GM18519 (cell line): ENCODE measurements at regions not wholly inside any gene's neighbourhood (a gene's known extent, or its start where the extent isn't known, plus 50 kb on each side); places are given as distances from the start of the nearest gene placed in this dataset.
"Not testable (repeated sequence)": the region's sequence is repeated elsewhere in the genome, so short reads cannot be mapped to it uniquely, and the experiment has no call there.

Source experiments
- ATAC-seq: cut with Tn5 transposase; IDR thresholded peaks from one replicate; pipeline ENCODE4 v1.9.1; 2021; ENCODE audit warnings: mild to moderate bottlenecking, moderate library complexity; ENCODE audit not compliant: unreplicated experiment, low FRiP score

DNA sequence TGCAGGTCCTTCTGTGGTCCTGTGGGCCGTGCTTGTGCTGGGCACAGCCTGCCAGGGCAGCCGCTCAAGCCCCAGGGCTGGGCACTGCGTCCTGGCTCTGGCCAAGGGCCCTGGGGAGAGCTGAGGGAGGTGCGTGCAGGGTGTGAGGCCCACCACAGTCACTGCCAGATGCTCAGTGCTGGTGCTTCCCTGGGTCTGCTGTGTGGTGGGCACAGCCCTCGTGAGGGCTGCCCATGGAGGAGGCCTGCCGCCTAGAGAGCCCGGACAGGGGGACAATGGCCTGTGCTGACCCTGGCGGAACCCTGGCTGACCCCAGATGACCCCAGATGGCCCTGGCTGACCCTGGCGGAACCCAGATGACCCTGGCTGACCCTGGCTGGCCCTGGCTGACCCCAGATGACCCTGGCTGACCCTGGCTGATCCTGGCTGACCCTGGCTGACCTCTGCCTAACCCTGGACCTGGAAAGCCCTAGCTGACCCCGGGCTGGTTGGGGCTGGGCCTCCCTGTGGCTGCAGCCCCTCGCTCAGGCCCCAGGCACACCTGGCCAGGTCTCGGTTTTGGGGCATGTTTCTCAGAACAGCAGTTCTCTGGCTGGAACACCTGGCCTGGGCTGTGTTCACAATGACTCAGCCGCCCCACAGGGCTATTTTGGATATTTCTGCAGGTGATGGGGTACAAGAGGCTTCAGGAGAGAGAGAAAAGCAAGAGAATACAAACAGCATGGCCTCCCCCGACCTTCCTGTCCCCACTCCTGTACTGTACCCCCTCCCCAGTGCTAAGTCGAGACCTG is 55.4 kb downstream of the TMEM121 start:
- no peak for ATAC-seq

DNA sequence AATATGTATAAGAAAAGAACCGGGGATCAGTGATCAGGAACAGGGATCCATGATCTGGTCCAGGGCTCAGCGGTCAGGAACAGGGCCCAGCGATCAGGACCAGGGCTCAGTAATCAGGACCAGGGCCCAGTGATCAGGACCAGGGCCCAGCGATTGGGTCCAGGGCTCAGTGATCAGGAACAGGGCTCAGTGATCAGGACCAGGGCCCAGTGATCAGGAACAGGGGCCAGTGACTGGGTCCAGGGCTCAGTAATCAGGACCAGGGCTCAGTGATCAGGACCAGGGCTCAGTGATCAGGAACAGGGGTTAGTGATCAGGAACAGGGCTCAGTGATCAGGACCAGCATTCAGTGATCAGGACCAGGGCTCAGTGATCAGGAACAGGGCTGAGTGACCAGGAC is 56.3 kb downstream of the TMEM121 start:
- ATAC-seq: no peak

DNA sequence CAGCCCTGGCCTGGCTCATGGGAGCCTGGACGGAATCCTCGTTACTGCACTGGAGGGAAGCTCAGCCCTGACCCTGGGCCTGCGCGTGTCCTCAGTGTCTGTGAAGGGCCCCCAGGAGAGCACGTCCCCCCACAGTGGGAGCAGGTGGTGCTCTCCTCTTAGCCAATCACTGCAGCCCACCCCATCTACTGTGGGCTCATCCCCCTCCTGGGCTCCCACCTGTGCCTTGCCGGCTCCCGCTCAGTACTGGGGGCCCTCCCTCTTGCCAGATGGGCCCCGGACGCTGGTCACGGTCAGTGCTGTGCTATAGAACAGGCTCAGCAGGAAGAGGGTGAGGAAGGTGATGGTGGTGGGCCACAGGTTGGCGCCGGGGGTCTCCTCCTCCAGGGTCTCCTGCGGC is 57.5 kb downstream of the TMEM121 start:
- not testable (repeated sequence) for ATAC-seq

DNA sequence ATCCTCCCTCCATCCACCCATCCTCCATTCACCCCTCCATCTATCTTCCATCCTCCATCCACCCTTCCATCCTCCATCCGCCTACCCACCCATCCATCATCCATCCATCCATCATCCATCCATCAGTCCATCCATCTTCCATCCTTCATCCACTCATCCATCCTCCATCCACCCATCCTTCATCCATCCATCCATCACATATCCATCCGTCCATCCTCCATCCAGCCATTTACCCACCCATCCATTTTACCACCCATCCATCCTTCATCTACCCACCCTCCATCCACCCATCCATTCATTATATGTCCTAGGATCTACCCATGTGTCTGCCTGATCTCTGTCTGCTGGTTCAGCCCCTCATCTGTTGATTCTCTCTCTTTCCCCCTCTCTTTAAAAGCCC is 58.9 kb downstream of the TMEM121 start:
- ATAC-seq: not testable (repeated sequence)

DNA sequence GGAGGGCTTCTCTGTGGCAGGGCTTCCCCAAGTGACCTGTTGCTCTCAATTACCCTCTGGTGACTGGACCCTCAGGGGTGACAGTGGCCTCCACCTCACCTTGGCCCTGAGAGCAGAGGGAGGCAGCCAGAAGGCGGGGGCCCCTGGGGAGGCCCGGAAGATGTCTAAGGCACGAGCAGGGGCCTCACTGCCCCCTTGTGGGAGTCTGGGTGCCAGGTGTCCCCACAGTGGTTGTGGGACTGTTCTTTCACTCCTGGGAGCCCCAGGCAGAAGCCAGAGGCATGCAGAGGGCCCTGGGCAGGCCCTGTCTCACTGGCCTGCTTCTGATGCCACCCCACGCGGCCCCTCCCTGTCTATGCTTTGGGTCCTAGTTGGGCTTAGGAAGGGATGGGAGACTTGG is 59.3 kb downstream of the TMEM121 start:
- not testable (repeated sequence) for ATAC-seq

DNA sequence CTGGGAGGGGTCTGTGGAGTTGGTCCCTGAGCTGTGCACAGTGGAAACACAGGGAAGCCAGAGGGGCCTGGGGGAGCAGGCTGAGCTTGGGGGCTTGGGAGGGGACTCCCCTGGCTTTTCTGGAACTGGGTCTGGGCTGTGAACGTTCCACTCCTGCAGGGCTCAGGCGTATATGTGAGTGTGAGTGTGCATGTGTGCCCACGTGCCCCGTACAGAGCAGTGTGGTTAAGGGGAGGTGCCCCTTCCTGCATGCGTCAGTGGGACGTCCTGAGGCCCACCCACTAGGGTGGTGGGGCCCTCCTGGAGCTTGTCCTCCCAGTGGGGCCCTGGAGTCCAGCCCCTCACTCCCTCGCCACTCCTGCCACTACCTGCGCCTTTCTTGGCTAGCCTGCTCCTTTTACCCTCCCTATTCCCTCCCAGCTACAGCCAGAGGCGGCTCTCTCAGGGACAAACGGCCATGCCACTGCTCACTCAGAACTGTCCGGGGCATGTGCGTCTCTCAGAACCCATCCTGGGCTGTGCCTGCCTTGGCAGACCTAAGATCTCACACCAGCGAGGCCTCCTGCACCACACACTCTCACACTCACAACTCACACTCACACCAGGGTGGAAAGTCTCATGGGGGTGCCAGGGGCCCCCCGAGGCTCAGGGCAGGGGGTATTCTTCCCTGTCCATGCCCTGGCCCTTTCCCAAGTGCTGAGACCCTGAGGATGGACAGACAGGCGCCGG is 59.9 kb downstream of the TMEM121 start:
- not testable (repeated sequence) for ATAC-seq

DNA sequence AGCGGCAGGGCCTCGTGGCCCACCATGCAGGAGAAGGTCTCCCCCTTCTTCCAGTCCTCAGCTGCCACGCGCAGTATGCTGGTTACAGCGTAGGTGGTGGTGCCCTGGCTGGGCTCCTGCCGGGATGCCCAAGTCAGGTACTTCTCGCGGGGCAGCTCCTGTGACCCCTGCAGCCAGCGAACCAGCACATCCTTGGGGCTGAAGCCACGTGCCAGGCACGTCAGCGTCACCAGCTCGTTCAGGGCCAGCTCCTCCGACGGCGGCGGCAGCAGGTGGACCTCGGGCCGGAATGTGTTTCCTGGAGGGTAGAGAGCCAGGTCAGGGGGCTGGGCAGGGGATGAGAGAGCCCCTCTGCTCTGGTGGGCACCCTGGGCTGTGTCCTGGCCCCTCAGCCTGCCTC is 60.7 kb downstream of the TMEM121 start:
- ATAC-seq: not testable (repeated sequence)

DNA sequence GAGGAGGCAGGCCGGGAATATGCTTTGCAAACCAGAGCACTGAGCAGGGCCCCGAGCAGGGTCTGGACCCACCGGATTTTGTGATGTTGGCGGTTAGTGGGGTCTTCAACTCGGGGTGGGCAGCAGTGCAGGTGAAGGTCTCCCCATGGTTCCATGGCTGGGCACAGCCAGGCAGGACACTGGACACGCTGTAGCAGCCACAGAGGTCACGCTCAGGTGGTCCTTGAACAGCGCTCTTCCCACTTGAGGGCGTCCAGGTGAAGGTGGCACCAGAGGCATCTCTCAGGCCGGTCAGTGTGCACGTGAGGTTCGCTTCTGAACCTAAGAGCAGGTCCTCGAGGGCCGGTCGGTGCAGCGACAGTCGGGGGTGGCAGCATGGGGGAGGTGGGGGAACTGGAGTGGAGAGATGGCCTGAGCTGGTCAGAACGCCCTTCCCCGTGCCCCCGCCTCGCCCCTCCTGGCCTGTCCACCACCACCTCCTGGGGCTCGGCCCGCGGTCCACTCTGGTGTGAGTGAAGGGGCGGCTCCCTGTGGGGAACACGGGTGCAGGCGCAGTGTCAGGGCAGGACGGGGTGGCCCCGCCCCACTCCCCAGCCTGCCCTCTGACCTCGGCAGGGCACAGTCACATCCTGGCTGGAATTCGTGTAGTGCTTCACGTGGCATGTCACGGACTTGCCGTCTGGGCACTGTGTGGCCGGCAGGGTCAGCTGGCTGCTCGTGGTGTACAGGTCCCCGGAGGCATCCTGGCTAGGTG is 61.3 kb downstream of the TMEM121 start:
- ATAC-seq: not testable (repeated sequence)

DNA sequence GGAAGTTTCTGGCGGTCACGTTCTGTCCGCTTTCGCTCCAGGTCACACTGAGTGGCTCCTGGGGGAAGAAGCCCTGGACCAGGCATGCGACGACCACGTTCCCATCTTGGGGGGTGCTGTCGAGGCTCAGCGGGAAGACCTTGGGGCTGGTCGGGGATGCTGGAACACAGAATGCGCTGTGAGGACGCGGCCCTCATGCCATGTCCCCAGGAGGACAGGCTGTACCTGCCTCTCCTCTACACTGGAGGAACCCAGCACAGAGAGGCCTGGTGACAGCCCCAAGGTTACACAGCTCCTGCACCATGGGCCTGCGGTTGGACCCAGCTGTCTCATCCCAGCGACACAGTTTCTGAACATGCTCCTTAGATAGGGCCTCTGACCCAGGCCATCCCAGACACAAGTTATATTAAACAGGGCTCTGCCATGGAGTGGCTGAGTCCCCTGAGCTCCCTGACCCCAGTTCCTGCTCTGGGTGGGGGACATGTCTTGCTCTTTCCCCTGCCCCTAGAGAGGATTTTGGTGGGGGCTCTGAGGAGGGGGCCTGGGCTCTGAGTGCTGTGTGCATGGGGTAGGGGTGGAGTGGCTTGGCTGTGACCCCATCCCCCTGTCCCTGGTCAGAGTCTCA is 62.0 kb downstream of the TMEM121 start:
- ATAC-seq: no peak

DNA sequence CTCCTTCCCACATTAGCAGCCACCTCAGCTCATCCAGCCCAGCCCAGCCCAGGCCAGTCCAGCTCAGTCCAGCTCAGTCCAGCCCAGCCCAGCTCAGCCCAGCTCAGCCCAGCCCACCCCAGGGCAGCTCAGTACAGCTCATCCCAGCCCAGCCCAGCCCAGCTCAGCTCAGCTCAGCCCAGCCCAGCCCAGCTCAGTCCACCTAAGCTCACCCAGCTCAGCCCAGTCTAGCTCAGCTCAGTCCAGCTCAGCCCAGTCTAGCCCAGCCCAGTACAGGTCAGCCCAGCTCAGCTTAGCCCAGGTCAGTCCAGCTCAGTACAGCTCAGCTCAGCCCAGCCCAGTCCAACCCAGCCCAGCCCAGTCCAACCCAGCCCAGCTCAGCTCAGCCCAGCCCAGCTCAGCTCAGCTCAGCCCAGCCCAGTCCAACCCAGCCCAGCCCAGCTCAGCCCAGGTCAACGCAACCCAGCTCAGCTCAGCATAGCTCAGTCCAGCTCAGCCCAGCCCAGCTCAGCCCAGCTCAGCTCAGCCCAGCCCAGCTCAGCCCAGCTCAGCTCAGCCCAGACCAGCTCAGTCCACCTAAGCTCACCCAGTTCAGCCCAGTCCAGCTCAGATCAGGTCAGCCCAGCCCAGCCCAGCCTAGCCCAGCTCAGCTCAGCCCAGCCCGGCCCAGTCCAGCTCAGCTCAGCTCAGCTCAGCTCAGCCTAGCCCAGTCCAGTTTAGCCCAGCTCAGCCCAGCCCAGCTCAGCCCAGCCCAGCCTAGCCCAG is 63.0 kb downstream of the TMEM121 start:
- no peak for ATAC-seq

DNA sequence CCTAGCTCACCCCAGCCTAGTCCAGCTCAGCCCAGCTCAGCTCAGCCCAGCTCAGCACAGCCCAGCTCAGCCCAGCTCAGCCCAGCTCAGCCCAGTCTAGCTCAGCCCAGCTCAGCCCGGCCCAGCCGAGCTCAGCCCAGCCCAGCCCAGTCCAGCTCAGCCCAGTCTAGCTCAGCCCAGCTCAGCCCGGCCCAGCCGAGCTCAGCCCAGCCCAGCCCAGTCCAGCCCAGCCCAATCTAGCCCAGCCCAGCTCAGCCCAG is 63.5 kb downstream of the TMEM121 start:
- ATAC-seq: not testable (repeated sequence)

DNA sequence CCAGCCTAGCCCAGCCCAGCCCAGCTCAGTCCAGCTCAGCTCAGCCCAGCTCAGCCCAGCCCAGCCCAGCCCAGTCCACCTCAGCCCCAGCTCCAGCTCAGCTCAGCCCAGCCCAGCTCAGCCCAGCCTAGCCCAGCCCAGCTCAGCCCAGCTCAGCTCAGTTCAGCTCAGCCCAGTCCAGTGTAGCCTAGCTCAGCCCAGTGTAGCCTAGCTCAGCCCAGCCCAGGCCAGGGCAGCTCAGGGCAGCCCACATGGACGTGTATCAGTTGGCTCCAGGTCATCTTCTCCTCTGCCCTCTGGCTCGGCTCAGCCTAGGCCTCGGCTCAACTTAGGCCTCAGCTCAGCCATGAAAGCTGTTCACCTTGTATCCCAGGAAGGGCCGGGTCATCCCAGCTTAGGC is 64.7 kb downstream of the TMEM121 start:
- ATAC-seq: no peak

DNA sequence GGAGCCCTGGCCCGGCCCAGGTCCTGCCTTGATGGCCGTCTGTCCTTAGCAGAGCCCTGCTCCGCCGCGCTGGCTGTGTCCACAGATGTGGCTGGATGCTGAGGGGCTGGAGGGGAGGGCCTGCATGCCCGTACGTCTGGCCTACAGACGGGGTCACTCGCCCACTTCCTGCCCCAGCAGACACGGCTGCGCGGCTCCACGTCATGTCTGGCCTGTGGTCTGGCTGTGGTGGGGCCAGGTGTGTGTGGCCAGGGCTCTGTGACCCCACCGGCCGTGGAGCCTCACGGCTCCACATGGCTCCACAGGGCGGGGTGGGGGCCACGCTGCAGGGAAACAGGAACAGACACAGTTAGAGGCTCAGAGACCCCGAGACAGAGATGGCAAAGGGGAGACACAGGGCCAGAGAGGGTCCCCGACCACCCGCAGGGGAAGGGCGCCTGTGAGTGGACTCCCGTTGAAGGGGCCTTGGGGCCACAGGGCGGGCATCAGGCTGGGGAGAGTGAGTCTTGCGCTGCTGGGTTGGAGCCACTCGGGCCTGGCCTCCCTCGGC is 65.5 kb downstream of the TMEM121 start:
- ATAC-seq: not testable (repeated sequence)

DNA sequence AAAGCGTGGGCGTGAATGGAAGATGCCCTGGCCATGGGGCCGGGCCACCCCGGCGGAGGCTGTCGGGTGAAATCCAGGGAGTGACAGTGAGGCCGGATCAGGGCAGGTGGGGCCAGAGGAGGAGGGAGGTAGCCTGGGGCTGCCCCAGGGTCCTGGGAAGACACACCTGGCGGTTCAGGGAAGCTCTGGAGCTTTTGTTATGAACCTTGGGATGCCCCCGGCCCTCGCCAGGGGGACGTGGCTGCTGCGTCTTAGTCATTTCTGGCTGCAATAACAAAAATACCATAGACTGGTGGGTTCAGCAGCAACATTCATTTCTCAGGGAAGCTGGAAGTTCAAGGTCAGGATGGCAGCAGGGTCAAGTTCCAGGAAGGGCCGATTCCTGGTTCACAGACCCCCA is 66.3 kb downstream of the TMEM121 start:
- ATAC-seq: not testable (repeated sequence)

DNA sequence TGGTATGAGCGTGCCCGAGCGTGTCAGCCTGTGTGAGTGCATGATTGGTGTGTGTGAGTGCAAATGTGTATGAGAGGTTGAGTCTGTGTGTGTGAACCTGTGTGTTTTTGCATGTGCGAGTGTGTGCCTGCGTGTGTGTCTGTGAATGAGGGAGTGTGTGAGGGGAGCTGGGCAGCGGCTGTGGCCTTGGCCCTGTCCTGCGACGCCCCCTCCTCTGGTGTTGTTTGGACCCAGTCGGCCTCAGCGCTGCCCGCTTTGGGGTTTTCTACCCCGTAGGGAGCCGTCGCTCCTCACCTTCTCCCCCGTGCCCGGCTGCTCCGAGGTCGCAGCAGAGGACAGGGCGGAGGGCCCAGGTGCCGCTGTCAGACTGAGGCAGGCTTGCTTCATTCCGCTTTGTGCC is 69.0 kb downstream of the TMEM121 start:
- ATAC-seq: not testable (repeated sequence)

DNA sequence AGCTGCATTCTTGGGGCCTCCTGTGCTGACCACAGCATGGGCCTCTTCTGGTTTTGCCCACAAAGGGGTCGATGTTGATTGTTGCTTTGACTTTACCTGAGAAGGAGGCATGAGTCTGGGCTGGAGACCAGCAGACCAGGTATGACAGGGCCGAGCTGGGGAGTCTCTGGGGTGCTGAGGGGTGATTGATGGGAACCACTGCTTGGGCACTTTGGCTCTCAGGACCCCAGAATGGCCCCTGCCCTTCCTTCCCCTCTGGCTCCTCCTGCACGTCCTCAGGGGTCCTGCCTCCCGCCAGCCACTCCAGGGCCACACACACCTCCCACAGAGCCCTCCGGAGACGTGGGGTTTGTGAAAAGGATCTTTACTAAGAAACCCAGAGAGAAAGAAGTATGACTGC is 70.0 kb downstream of the TMEM121 start:
- ATAC-seq: not testable (repeated sequence)

DNA sequence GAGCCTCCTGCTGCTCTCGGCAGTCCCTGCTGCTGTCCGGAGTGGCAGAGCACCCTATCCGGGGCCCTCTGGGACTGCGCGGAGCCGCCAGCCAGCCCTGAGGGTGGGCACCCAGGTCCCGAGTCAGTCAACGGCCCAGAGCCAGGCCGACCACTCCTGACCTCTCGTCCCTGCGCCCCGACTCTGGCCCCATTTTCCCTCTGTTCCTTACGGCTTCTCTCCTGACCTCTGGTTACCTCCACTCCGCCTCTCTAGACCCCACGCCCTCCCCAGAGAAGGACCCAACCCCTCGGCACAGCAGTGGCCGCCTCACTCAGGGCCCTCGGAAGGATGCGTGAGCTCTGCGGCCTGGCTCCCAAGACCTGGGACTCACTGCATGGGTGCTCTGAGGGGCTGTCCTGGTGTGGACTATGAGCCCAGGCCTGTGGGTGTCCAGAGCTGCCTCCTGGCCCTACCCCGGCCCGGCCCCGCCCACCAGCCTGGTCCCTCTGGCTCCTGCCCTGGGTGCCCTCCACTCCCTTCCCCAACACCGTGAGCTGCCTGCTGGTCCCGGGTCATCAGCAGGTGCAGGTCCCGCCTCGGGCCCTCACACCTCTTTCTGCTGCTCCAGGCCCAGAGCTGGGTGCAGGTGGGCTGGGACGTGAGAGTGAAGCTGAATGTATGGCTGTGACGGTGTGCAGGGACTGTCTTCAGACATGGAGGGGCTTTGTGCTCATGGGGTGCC is 71.8 kb downstream of the TMEM121 start:
- not testable (repeated sequence) for ATAC-seq

DNA sequence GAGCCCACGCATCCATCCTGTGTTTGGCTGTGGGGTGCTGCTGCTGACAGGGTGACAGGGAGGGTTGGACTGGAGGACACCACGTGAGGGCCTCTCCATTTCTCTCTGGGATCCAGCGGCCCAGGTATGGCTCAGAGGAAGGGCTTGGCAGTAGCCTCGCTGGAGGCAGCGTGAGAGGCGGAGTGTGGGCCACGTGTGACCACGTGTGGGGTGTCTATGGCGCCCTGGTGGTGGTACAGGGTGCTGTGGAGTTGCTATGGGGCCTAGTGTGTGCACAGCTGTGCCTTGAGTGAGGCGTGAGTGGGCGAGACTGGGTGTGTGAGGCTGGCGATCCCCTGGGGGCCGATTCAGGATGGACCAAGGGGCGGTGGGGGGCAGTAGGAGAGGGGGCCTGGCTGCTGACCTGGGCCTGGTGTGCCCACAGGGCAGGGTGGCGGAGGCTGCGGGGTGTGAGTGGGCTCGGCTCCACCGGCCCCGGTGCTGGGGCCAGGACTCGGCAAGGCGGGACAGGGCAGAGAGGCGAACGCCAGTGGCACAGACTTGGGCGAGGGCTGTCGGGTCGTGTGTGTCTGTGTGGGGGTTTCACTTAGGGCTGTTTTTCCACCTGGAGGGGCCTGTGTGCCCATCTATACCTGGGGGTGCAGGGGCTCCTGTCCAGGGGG is 72.7 kb downstream of the TMEM121 start:
- ATAC-seq: not testable (repeated sequence)
